ENCODE measurements at regions not wholly inside any gene's neighbourhood (a gene's known extent, or its start where the extent isn't known, plus 50 kb on each side); places are given as distances from the start of the nearest gene placed in this dataset.

DNA sequence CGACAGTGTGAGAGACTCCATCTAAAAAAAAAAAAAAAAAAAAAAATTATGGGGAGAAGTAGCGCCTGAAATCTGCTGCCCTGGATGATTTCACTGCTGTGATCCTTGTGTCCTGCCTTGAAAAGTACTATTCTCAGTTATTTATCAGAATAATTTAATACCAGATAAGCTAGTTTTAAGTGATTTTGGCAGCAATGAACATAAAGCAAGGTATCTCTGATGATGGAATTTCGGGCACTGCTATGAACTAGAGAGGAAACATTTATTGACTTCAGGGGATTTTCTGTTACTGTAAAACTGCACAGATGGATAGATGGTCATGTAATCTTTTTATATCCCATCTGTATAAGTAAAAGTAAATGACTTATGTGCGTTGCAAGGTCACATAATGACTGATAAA is 619.1 kb upstream of the ANKRD30A start:
- TF ChIP-seq EP300 (IDR thresholded peaks at IDR 0.05; ENCODE audit: borderline replicate concordance), result no peak
- TF ChIP-seq RAD21 (IDR thresholded peaks at IDR 0.05; ENCODE audit: low read depth), result no peak
- TF ChIP-seq, protein P1, sequence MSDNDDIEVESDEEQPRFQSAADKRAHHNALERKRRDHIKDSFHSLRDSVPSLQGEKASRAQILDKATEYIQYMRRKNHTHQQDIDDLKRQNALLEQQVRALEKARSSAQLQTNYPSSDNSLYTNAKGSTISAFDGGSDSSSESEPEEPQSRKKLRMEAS (IDR thresholded peaks at IDR 0.05), result no peak
- no peak for TF ChIP-seq TCF12 (IDR thresholded peaks at IDR 0.05; ENCODE audit: low read depth)
- TF ChIP-seq USF1 (IDR thresholded peaks at IDR 0.05), result no peak
- no peak for TF ChIP-seq NFIC (IDR thresholded peaks at IDR 0.05)
